ENCODE measurements at regions not wholly inside any gene's neighbourhood (a gene's known extent, or its start where the extent isn't known, plus 50 kb on each side); places are given as distances from the start of the nearest gene placed in this dataset.

DNA sequence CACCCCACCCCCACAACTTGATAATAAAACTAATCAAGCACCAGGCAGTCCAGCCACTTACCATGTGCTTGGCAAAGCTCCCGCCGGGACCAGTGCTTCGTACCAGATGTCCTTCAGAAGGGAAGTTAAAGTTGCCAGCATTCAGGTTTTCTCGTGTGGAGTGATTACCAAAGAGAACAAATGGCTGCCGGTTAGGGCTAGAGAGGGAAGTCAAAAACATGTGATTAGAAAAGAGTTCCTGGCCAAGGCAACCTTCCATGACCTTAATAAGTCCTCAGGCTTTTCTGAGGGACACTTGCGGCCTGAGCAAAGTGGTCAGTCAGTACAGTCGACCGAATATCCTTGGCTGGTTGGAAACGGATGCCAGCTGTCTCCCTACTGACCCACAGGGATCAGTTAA is 67.0 kb downstream of the DNAAF9 start:
- peaks cover 45% of the 10 kb centered on the region for H3K36me3 ChIP-seq
- TF ChIP-seq CTCF (IDR thresholded peaks at IDR 0.05; ENCODE audit: borderline replicate concordance): no peak
- peak overlapping the region; percentile 88 for H3K27ac ChIP-seq (replicated peaks)
- peak; percentile 85 for DNase-seq
- intact Hi-C loops (cut with micrococcal nuclease): no loop called here
- H3K4me3 ChIP-seq: no peak overlapping the region
- no peaks in the 10 kb centered on the region for H3K9me3 ChIP-seq (replicated peaks)
- H3K27me3 ChIP-seq (ENCODE audit: low read depth): no peaks in the 10 kb centered on the region
- H3K4me1 ChIP-seq: peaks cover 27% of the 10 kb centered on the region

GRCh38 chr20:3339571-3339970 is 67.9 kb downstream of the DNAAF9 start:
- Histone ChIP-seq H3K36me3 (peaks cover 48% of the 10 kb centered on the region), H3K27me3 (ENCODE audit: low read depth) (no peaks in the 10 kb centered on the region), H3K4me1 (peaks cover 27% of the 10 kb centered on the region), H3K9me3 (replicated peaks) (no peaks in the 10 kb centered on the region), H3K27ac (replicated peaks) (peak overlapping the region; percentile 88), H3K4me3 (no peak overlapping the region)
- no peak for DNase-seq
- no peak for TF ChIP-seq CTCF (IDR thresholded peaks at IDR 0.05; ENCODE audit: borderline replicate concordance)
- intact Hi-C loops (cut with micrococcal nuclease): no loop called here

GRCh38 chr20:3339076-3339475 is 68.4 kb downstream of the DNAAF9 start:
- no peak for TF ChIP-seq CTCF (IDR thresholded peaks at IDR 0.05; ENCODE audit: borderline replicate concordance)
- intact Hi-C loops (cut with micrococcal nuclease): no loop called here
- Histone ChIP-seq H3K9me3 (replicated peaks) (no peaks in the 10 kb centered on the region), H3K27ac (replicated peaks) (no peak overlapping the region), H3K4me1 (peaks cover 27% of the 10 kb centered on the region), H3K27me3 (ENCODE audit: low read depth) (no peaks in the 10 kb centered on the region), H3K36me3 (peaks cover 53% of the 10 kb centered on the region), H3K4me3 (no peak overlapping the region)
- DNase-seq: no peak

- Histone ChIP-seq H3K4me1 (peaks cover 13% of the 10 kb centered on the region), H3K9me3 (replicated peaks) (no peaks in the 10 kb centered on the region), H3K27ac (replicated peaks) (no peak overlapping the region), H3K27me3 (ENCODE audit: low read depth) (no peaks in the 10 kb centered on the region), H3K36me3 (peaks cover 65% of the 10 kb centered on the region), H3K4me3 (no peak overlapping the region)
- DNase-seq: no peak
- intact Hi-C loops (cut with micrococcal nuclease): no loop called here
- TF ChIP-seq CTCF (IDR thresholded peaks at IDR 0.05; ENCODE audit: borderline replicate concordance): no peak
Measured at GRCh38 chr20:3334156-3334943, 73.1 kb downstream of the DNAAF9 start.

DNA sequence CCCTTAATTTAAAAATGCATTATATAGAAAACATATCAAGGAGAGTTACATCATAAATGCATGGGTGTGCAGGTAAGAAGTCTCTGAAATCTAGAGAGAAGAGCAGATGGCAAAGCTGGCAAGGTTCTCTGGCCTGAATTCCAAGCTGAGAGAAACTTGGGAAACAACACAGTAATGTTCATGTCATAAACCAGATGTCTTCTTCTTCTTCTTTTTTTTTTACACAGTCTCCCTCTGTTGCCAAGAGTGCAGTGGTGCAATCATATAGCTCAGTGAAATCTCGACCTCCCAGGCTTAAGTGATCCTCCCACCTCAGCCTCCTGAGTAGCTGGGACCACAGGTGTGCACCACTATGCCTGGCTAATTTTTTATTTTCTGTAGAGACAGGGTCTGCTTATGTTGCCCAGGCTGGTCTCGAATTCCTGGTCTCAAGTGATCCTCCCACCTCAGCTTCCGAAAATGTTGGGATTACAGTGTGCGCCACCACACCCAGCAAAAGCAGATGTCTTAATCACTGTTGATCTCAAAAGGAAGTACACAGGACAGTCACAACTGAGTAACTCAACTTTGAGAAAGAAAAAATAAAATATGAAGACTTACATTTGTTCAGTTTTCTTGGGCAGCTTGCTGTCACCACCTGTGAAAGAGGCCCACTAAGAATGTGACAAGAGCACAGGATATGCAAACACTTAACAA is 77.3 kb downstream of the DNAAF9 start:
- peaks cover 67% of the 10 kb centered on the region for H3K36me3 ChIP-seq
- H3K27ac ChIP-seq (replicated peaks): no peak overlapping the region
- no peaks in the 10 kb centered on the region for H3K9me3 ChIP-seq (replicated peaks)
- no peak for DNase-seq
- no peak overlapping the region for H3K4me3 ChIP-seq
- peaks cover 30% of the 10 kb centered on the region for H3K4me1 ChIP-seq
- intact Hi-C loops (cut with micrococcal nuclease): no loop called here
- H3K27me3 ChIP-seq (ENCODE audit: low read depth): no peaks in the 10 kb centered on the region
- TF ChIP-seq CTCF (IDR thresholded peaks at IDR 0.05; ENCODE audit: borderline replicate concordance): no peak
